ENCODE measurements at regions not wholly inside any gene's neighbourhood (a gene's known extent, or its start where the extent isn't known, plus 50 kb on each side); places are given as distances from the start of the nearest gene placed in this dataset.

GRCh38 chr7:96579119-96579518 lies 130.5 kb downstream of the SEM1 start:
- TF ChIP-seq POLR2A (IDR thresholded peaks at IDR 0.05), result no peak
- TF ChIP-seq, protein P1, sequence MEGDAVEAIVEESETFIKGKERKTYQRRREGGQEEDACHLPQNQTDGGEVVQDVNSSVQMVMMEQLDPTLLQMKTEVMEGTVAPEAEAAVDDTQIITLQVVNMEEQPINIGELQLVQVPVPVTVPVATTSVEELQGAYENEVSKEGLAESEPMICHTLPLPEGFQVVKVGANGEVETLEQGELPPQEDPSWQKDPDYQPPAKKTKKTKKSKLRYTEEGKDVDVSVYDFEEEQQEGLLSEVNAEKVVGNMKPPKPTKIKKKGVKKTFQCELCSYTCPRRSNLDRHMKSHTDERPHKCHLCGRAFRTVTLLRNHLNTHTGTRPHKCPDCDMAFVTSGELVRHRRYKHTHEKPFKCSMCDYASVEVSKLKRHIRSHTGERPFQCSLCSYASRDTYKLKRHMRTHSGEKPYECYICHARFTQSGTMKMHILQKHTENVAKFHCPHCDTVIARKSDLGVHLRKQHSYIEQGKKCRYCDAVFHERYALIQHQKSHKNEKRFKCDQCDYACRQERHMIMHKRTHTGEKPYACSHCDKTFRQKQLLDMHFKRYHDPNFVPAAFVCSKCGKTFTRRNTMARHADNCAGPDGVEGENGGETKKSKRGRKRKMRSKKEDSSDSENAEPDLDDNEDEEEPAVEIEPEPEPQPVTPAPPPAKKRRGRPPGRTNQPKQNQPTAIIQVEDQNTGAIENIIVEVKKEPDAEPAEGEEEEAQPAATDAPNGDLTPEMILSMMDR (IDR thresholded peaks at IDR 0.05), result no peak

Data from Peyer's patch (tissue), 4 donors.